ENCODE measurements at regions not wholly inside any gene's neighbourhood (a gene's known extent, or its start where the extent isn't known, plus 50 kb on each side); places are given as distances from the start of the nearest gene placed in this dataset.

- Mint-ChIP-seq H3K27me3 (peaks cover 27% of the 10 kb centered on the region), H3K9me3 (no peaks in the 10 kb centered on the region), H3K4me1 (ENCODE audit: low read depth) (peaks cover 9% of the 10 kb centered on the region), H3K4me3 (no peak overlapping the region), H3K36me3 (ENCODE audit: low read depth) (no peaks in the 10 kb centered on the region), H3K27ac (no peak overlapping the region)
- intact Hi-C loops (cut with micrococcal nuclease) = no loop called here
- DNase-seq = no peak
- ATAC-seq = no peak
- POLR2A ChIA-PET = no interaction called here
- no peak for TF ChIP-seq CTCF (IDR thresholded peaks at IDR 0.05)
- CTCF ChIA-PET = no interaction called here
Measured at GRCh38 chr1:50329332-50329932, 93.8 kb downstream of the DMRTA2 start.

GRCh38 chr1:50328552-50328951 lies 94.7 kb downstream of the DMRTA2 start:
- CTCF ChIA-PET = no interaction called here
- no peak overlapping the region for H3K4me3 Mint-ChIP-seq
- H3K27ac Mint-ChIP-seq = no peak overlapping the region
- POLR2A ChIA-PET = no interaction called here
- H3K9me3 Mint-ChIP-seq = no peaks in the 10 kb centered on the region
- no peak for DNase-seq
- intact Hi-C loops (cut with micrococcal nuclease) = no loop called here
- ATAC-seq = no peak
- TF ChIP-seq CTCF (IDR thresholded peaks at IDR 0.05) = no peak
- peaks cover 20% of the 10 kb centered on the region for H3K27me3 Mint-ChIP-seq
- H3K36me3 Mint-ChIP-seq (ENCODE audit: low read depth) = no peaks in the 10 kb centered on the region
- peaks cover 6% of the 10 kb centered on the region for H3K4me1 Mint-ChIP-seq (ENCODE audit: low read depth)

GRCh38 chr1:50326026-50326425 lies 97.2 kb downstream of the DMRTA2 start:
- Mint-ChIP-seq H3K27ac (no peak overlapping the region), H3K4me3 (no peak overlapping the region), H3K27me3 (peaks cover 6% of the 10 kb centered on the region), H3K9me3 (no peaks in the 10 kb centered on the region), H3K4me1 (ENCODE audit: low read depth) (no peaks in the 10 kb centered on the region), H3K36me3 (ENCODE audit: low read depth) (no peaks in the 10 kb centered on the region)
- intact Hi-C loops (cut with micrococcal nuclease) = no loop called here
- no peak for DNase-seq
- CTCF ChIA-PET = interaction anchor here (0.7 to 1.4 kb wide), 2 partner anchors 8 to 1326 kb away, joined by 3 to 9 read pairs; no protein-coding TSS in a partner anchor
- POLR2A ChIA-PET = no interaction called here
- TF ChIP-seq CTCF (IDR thresholded peaks at IDR 0.05) = no peak
- ATAC-seq = no peak

GRCh38 chr1:50322579-50322978 lies 100.7 kb downstream of the DMRTA2 start:
- ChIA-PET CTCF (no interaction called here), POLR2A (no interaction called here)
- DNase-seq (no peak), ATAC-seq (no peak)
- Mint-ChIP-seq H3K4me1 (ENCODE audit: low read depth) (no peaks in the 10 kb centered on the region), H3K4me3 (no peak overlapping the region), H3K27me3 (peaks cover under 1% of the 10 kb centered on the region), H3K36me3 (ENCODE audit: low read depth) (no peaks in the 10 kb centered on the region), H3K9me3 (no peaks in the 10 kb centered on the region), H3K27ac (no peak overlapping the region)
- intact Hi-C loops (cut with micrococcal nuclease) = no loop called here
- no peak for TF ChIP-seq CTCF (IDR thresholded peaks at IDR 0.05)

- ChIA-PET CTCF (no interaction called here), POLR2A (no interaction called here)
- intact Hi-C loops (cut with micrococcal nuclease) = no loop called here
- Mint-ChIP-seq H3K36me3 (ENCODE audit: low read depth) (no peaks in the 10 kb centered on the region), H3K4me3 (no peak overlapping the region), H3K27ac (no peak overlapping the region), H3K9me3 (no peaks in the 10 kb centered on the region), H3K4me1 (ENCODE audit: low read depth) (no peaks in the 10 kb centered on the region), H3K27me3 (no peaks in the 10 kb centered on the region)
- no peak for TF ChIP-seq CTCF (IDR thresholded peaks at IDR 0.05)
- ATAC-seq (no peak), DNase-seq (no peak)
Measured at GRCh38 chr1:50318428-50318827, 104.8 kb downstream of the DMRTA2 start.

All from activated CD8-positive, alpha-beta T cell treated with anti-CD3 and anti-CD28 coated beads for 36 hours (primary cell).